HepG2 (cell line): ENCODE measurements at regions not wholly inside any gene's neighbourhood (a gene's known extent, or its start where the extent isn't known, plus 50 kb on each side); places are given as distances from the start of the nearest gene placed in this dataset.

Source experiments
- ATAC-seq: fragments of 200-7000 bp; cut with Tn5 transposase; 3 replicates; pipeline ENCODE4 v1.9.1; 2020; ENCODE audit warnings: mild to moderate bottlenecking, moderate library complexity
- BruUV-seq: library from RNA; stranded (reverse); fragments of 400-500 nt; replicated peaks from 2 replicates; lab custom pipeline; 2021; lab: Mats Ljungman, UMichigan
- CTCF ChIA-PET: fragments of 300-600 bp; formaldehyde crosslinking; extraction: SDS; loops from one replicate; lab custom pipeline; 2021; ENCODE audit warnings: low total read pairs, inconsistent platforms, low intra/inter-chr PET ratio; lab: Yijun Ruan, JAX
- POLR2A ChIA-PET: fragments of 350-600 bp; sonication (Branson Sonifier 250); formaldehyde crosslinking; loops from one replicate; lab custom pipeline; 2020; ENCODE audit warnings: antibody characterized with exemption, inconsistent platforms; lab: Yijun Ruan, JAX
- DNase-seq: peaks from one replicate; pipeline ENCODE4 v3.0.0-alpha.2; 2015; ENCODE audit warnings: low spot score
- FAIRE-seq: peaks from 3 replicates; lab custom pipeline; 2011; peaks lifted over from hg19 to GRCh38; lab: Jason Lieb, UNC
- H2AFZ ChIP-seq: one replicate; pipeline ENCODE4 v1.6.1; 2011; ENCODE audit warnings: low read length, inconsistent platforms
- H3K27ac ChIP-seq: fragments of 300-600 bp; 3 replicates; pipeline ENCODE4 v1.8.0; 2011; ENCODE audit warnings: mixed run types, mild to moderate bottlenecking, mixed read lengths, low read length, inconsistent platforms; ENCODE audit not compliant: insufficient read depth; ENCODE audit errors: extremely low read length
- H3K27me3 ChIP-seq, 2 experiments: fragments of 200-600 bp in 1 of 2; 2 replicates in 1 of 2; 3 replicates in 1 of 2; pipeline versions ENCODE4 v1.6.0 to v1.8.0; 2011; ENCODE audit warnings: low read length in 2 of 2, mild to moderate bottlenecking in 2 of 2, moderate library complexity in 2 of 2, inconsistent platforms in 1 of 2; ENCODE audit not compliant: insufficient read depth in 2 of 2, control insufficient read depth in 1 of 2
- H3K36me3 ChIP-seq, 2 experiments: fragments of 200-600 bp in 1 of 2; replicated peaks in 1 of 2; 2 replicates in 1 of 2; 3 replicates in 1 of 2; pipeline versions ENCODE4 v1.5.1 to v1.8.0; 2011; ENCODE audit warnings: low read length in 2 of 2, inconsistent platforms in 1 of 2; ENCODE audit not compliant: insufficient read depth in 2 of 2, control insufficient read depth in 1 of 2
- H3K4me1 ChIP-seq: 2 replicates; pipeline ENCODE4 v1.5.1; 2012; ENCODE audit warnings: low read length, inconsistent platforms; ENCODE audit not compliant: insufficient read depth
- H3K4me2 ChIP-seq: 2 replicates; pipeline ENCODE4 v1.6.0; 2011; ENCODE audit warnings: low read depth, low read length, inconsistent platforms
- H3K4me3 ChIP-seq, 3 experiments: fragments of 200-600 bp in 1 of 3; sonication (generic), shearing (Covaris generic) in 1 of 3; replicated peaks in 1 of 3; 2 replicates each; pipeline ENCODE4 v1.5.1; 2011 to 2016; ENCODE audit warnings: low read length in 3 of 3, inconsistent platforms in 2 of 3, low read depth in 2 of 3, mild to moderate bottlenecking in 2 of 3, control low read depth in 1 of 3, mixed read lengths in 1 of 3; ENCODE audit not compliant: insufficient read depth in 1 of 3
- H3K79me2 ChIP-seq: one replicate; pipeline ENCODE4 v1.6.1; 2011; ENCODE audit warnings: low read length, inconsistent platforms; ENCODE audit not compliant: insufficient read depth
- H3K9ac ChIP-seq: 2 replicates; pipeline ENCODE4 v1.6.0; 2011; ENCODE audit warnings: mild to moderate bottlenecking, low read depth, low read length, inconsistent platforms; ENCODE audit not compliant: insufficient read depth
- H3K9me3 ChIP-seq: 2 replicates; pipeline ENCODE4 v1.5.1; 2012; ENCODE audit warnings: mild to moderate bottlenecking, low read length
- H4K20me1 ChIP-seq: 2 replicates; pipeline ENCODE4 v1.6.0; 2011; ENCODE audit warnings: inconsistent platforms, mild to moderate bottlenecking, low read length, moderate library complexity; ENCODE audit not compliant: insufficient read depth
- AGO1 ChIP-seq: fragments of 200-400 bp; formaldehyde crosslinking; IDR thresholded peaks from 2 replicates; pipeline ENCODE4 v1.6.1; 2017; ENCODE audit warnings: mild to moderate bottlenecking, low read depth, low read length, moderate library complexity; ENCODE audit not compliant: poor library complexity, severe bottlenecking
- AGO2 ChIP-seq: fragments of 200-400 bp; formaldehyde crosslinking; optimal IDR thresholded peaks from 2 replicates; pipeline ENCODE3; 2017; ENCODE audit warnings: mild to moderate bottlenecking, low read depth, low read length, moderate library complexity
- CREM ChIP-seq, 2 experiments: sonication (generic) in 1 of 2; formaldehyde crosslinking in 1 of 2; IDR thresholded peaks; 2 replicates each; pipeline versions ENCODE4 v1.4.0 to v1.6.1; 2016 to 2020; ENCODE audit warnings: antibody characterized with exemption in 1 of 2, mild to moderate bottlenecking in 1 of 2, missing genetic modification reagents in 1 of 2
- GLI4 ChIP-seq: sonication (generic); formaldehyde crosslinking; IDR thresholded peaks from 2 replicates; pipeline ENCODE4 v1.5.1; 2020; ENCODE audit warnings: missing genetic modification reagents, mild to moderate bottlenecking, moderate library complexity, borderline replicate concordance
- MAF1 ChIP-seq: sonication (generic); formaldehyde crosslinking; IDR thresholded peaks from 2 replicates; pipeline ENCODE4 v1.5.0; 2020; ENCODE audit warnings: missing genetic modification reagents, borderline replicate concordance
- PAXIP1 ChIP-seq: sonication (generic); formaldehyde crosslinking; conservative IDR thresholded peaks from 2 replicates; pipeline ENCODE4 v1.4.0; 2020; ENCODE audit warnings: mild to moderate bottlenecking, missing genetic modification reagents, moderate library complexity
- SMC3 ChIP-seq: IDR thresholded peaks from 2 replicates; pipeline ENCODE4 v1.6.1; 2011; ENCODE audit warnings: low read length, improper control_type of control experiment
- STAT5B ChIP-seq: sonication (generic); formaldehyde crosslinking; IDR thresholded peaks from 2 replicates; pipeline ENCODE4 v1.4.0; 2020; ENCODE audit warnings: missing genetic modification reagents
- TEF ChIP-seq: sonication (generic); formaldehyde crosslinking; IDR thresholded peaks from 2 replicates; pipeline ENCODE4 v1.5.0; 2020; ENCODE audit warnings: missing genetic modification reagents
- TOPORS ChIP-seq: sonication (generic); formaldehyde crosslinking; IDR thresholded peaks from 2 replicates; pipeline ENCODE4 v1.8.0; 2023; ENCODE audit warnings: mild to moderate bottlenecking, missing genetic modification reagents
- U2AF2 ChIP-seq: fragments of 200-400 bp; formaldehyde crosslinking; IDR thresholded peaks from 2 replicates; pipeline ENCODE4 v1.6.1; 2017; ENCODE audit warnings: low read depth, mild to moderate bottlenecking, low read length
- ZFP36 ChIP-seq: fragments of 150-350 bp; IDR thresholded peaks from 2 replicates; pipeline ENCODE4 v1.6.1; 2018; ENCODE audit warnings: borderline replicate concordance, low read length, low read depth; ENCODE audit not compliant: partially characterized antibody
- ZNF431 ChIP-seq: sonication (generic); formaldehyde crosslinking; IDR thresholded peaks from 2 replicates; pipeline ENCODE4 v1.9.0; 2022; ENCODE audit warnings: missing genetic modification reagents, low read depth, mild to moderate bottlenecking, borderline replicate concordance
- ZNF629 ChIP-seq: sonication (generic); formaldehyde crosslinking; conservative IDR thresholded peaks from 2 replicates; pipeline ENCODE4 v1.5.0; 2020; ENCODE audit warnings: missing genetic modification reagents
- ZSCAN31 ChIP-seq: sonication (generic); formaldehyde crosslinking; IDR thresholded peaks from 2 replicates; pipeline ENCODE4 v1.5.0; 2020; ENCODE audit warnings: low read depth, mild to moderate bottlenecking, missing genetic modification reagents
- WGBS: methylation state at CpG from one replicate; pipeline ENCODE4 v1.1.6; 2017; ENCODE audit warnings: low lambda C conversion rate; 5-methylcytosine and 5-hydroxymethylcytosine counted together
- in situ Hi-C: cut with HindIII; loops from 2 replicates; pipeline ENCODE4 v1.10.0; 2017; ENCODE audit warnings: low pct_unique_long_range_greater_than_20kb; ENCODE audit not compliant: extremely low pct_ligation_motif_present
- intact Hi-C: fragments of 100-400 bp; cut with micrococcal nuclease; formaldehyde crosslinking; loops from one replicate; pipeline ENCODE4 v1.10.0; 2022; ENCODE audit not compliant: unreplicated experiment

DNA sequence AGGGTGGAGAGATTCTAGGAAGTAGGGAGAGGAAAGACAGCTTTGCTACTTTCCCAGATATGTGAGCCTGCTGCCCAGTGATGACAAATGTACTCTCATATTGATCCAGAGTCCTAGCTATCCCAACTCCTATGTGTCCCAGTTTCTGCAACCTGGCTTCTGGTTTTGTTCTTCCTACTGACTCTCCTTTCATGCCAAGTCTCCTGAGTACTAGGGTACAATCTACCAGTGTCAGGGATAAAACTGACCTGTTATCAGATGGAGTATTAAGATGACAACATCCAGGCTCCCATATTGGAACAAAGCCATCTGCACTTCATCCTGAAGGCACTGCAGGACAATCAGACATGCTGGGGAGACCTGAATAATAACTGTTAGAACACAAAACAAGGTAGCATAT lies 233.7 kb upstream of the PHYHIPL start:
- Histone ChIP-seq H3K79me2 (no peaks in the 10 kb centered on the region), H3K4me1 (no peaks in the 10 kb centered on the region), H3K4me2 (no peak overlapping the region), H3K9ac (no peak overlapping the region), H4K20me1 (no peaks in the 10 kb centered on the region), H3K36me3 (no peaks in the 10 kb centered on the region), H3K4me3 (no peak overlapping the region), H3K27ac (no peak overlapping the region), H3K27me3 (no peaks in the 10 kb centered on the region; a peak in 4 of 5 replicates), H3K9me3 (no peaks in the 10 kb centered on the region; the same call in 1 of the 2 replicates), H2AFZ (no peak overlapping the region)
- in situ Hi-C loops = no loop called here
- DNase-seq (no peak), FAIRE-seq (no peak), ATAC-seq (no peak)
- intact Hi-C loops = no loop called here
- TF ChIP-seq PAXIP1 (CRISPR knock-in tag) (no peak), U2AF2 (no peak), GLI4 (CRISPR knock-in tag) (no peak), ZSCAN31 (no peak)
- CTCF ChIA-PET = no interaction called here
- POLR2A ChIA-PET = no interaction called here
- BruUV-seq = no TSS peak

GRCh38 chr10:58943256-58943890 lies 233.1 kb upstream of the PHYHIPL start:
- Histone ChIP-seq H3K27ac (no peak overlapping the region), H3K4me1 (no peaks in the 10 kb centered on the region), H3K27me3 (no peaks in the 10 kb centered on the region; a peak in 4 of 5 replicates), H4K20me1 (no peaks in the 10 kb centered on the region), H2AFZ (no peak overlapping the region), H3K4me2 (no peak overlapping the region), H3K9ac (no peak overlapping the region), H3K36me3 (no peaks in the 10 kb centered on the region), H3K9me3 (no peaks in the 10 kb centered on the region; the same call in 1 of the 2 replicates), H3K79me2 (no peaks in the 10 kb centered on the region), H3K4me3 (no peak overlapping the region)
- ChIA-PET POLR2A (no interaction called here), CTCF (no interaction called here)
- FAIRE-seq = no peak
- ATAC-seq = no peak
- no TSS peak for BruUV-seq
- 47% methylated on average over 1 of the region's 1 CpG for WGBS
- no peak for DNase-seq
- in situ Hi-C loops (no loop called here), intact Hi-C loops (no loop called here)
- TF ChIP-seq MAF1 (no peak), ZNF629 (CRISPR knock-in tag) (no peak), STAT5B (CRISPR knock-in tag) (no peak), TEF (no peak), ZNF431 (CRISPR knock-in tag) (no peak), AGO2 (no peak), TOPORS (CRISPR knock-in tag) (no peak), AGO1 (no peak), CREM (IDR thresholded peaks at IDR 0.05) (no peak), CREM (CRISPR knock-in tag; IDR thresholded peaks at IDR 0.05) (no peak), SMC3 (no peak), ZFP36 (no peak)
